GM12891 (cell line): ENCODE measurements at regions not wholly inside any gene's neighbourhood (a gene's known extent, or its start where the extent isn't known, plus 50 kb on each side); places are given as distances from the start of the nearest gene placed in this dataset.

Experiments used
- PAX5 ChIP-seq: IDR thresholded peaks from 2 replicates; pipeline ENCODE4 v1.6.1; 2011; ENCODE audit warnings: low read length, moderate library complexity, mild to moderate bottlenecking; ENCODE audit not compliant: insufficient read depth, severe bottlenecking
- POLR2A ChIP-seq: IDR thresholded peaks from 2 replicates; pipeline ENCODE4 v1.6.1; 2011; ENCODE audit warnings: low read depth, low read length, control low read depth
- POLR2AphosphoS5 ChIP-seq: IDR thresholded peaks from 2 replicates; pipeline ENCODE4 v1.6.1; 2011; ENCODE audit warnings: low read depth, low read length, control low read depth
- SPI1 ChIP-seq: IDR thresholded peaks from 2 replicates; pipeline ENCODE4 v1.6.1; 2011; ENCODE audit warnings: low read depth, low read length, control low read depth
- TAF1 ChIP-seq: IDR thresholded peaks from 2 replicates; pipeline ENCODE4 v1.6.1; 2011; ENCODE audit warnings: low read depth, low read length, control low read depth

GRCh38 chr18:25531207-25531606 lies 179.2 kb upstream of the ZNF521 start:
- TF ChIP-seq POLR2A (no peak), POLR2AphosphoS5 (no peak), TAF1 (no peak), SPI1 (no peak), PAX5 (no peak)
